ENCODE measurements at regions not wholly inside any gene's neighbourhood (a gene's known extent, or its start where the extent isn't known, plus 50 kb on each side); places are given as distances from the start of the nearest gene placed in this dataset.

GRCh38 chr18:72161691-72162090 lies 382.5 kb downstream of the CBLN2 start:
- no peak overlapping the region for H3K4me3 ChIP-seq (ENCODE audit: control insufficient read depth, low read depth, low read length)
- no peak for TF ChIP-seq CTCF (IDR thresholded peaks at IDR 0.05; ENCODE audit: control insufficient read depth, insufficient read depth, low read depth, low read length, missing control alignments)
- no peak for DNase-seq (ENCODE audit: low read depth)

GRCh38 chr18:72160510-72161445 lies 383.4 kb downstream of the CBLN2 start:
- no peak for TF ChIP-seq CTCF (IDR thresholded peaks at IDR 0.05; ENCODE audit: control insufficient read depth, insufficient read depth, low read depth, low read length, missing control alignments)
- H3K4me3 ChIP-seq (ENCODE audit: control insufficient read depth, low read depth, low read length), result no peak overlapping the region
- DNase-seq (ENCODE audit: low read depth), result no peak

- DNase-seq (ENCODE audit: low read depth), result no peak
- no peak for TF ChIP-seq CTCF (IDR thresholded peaks at IDR 0.05; ENCODE audit: control insufficient read depth, insufficient read depth, low read depth, low read length, missing control alignments)
- H3K4me3 ChIP-seq (ENCODE audit: control insufficient read depth, low read depth, low read length), result no peak overlapping the region
These were observed 388.8 kb downstream of the CBLN2 start for GRCh38 chr18:72155327-72155726.

- no peak overlapping the region for H3K4me3 ChIP-seq (ENCODE audit: control insufficient read depth, low read depth, low read length)
- no peak for TF ChIP-seq CTCF (IDR thresholded peaks at IDR 0.05; ENCODE audit: control insufficient read depth, insufficient read depth, low read depth, low read length, missing control alignments)
These were observed 389.2 kb downstream of the CBLN2 start for GRCh38 chr18:72154926-72155325.

GRCh38 chr18:72152935-72153334 lies 391.2 kb downstream of the CBLN2 start:
- no peak overlapping the region for H3K4me3 ChIP-seq (ENCODE audit: control insufficient read depth, low read depth, low read length)
- TF ChIP-seq CTCF (IDR thresholded peaks at IDR 0.05; ENCODE audit: control insufficient read depth, insufficient read depth, low read depth, low read length, missing control alignments), result no peak
- DNase-seq (ENCODE audit: low read depth), result no peak

More at GRCh38 chr18:72154926-72155325, 389.2 kb downstream of the CBLN2 start:
- no peak for DNase-seq (ENCODE audit: low read depth)

- DNase-seq (ENCODE audit: low read depth), result no peak
- H3K4me3 ChIP-seq (ENCODE audit: control insufficient read depth, low read depth, low read length), result no peak overlapping the region
- TF ChIP-seq CTCF (IDR thresholded peaks at IDR 0.05; ENCODE audit: control insufficient read depth, insufficient read depth, low read depth, low read length, missing control alignments), result no peak
These were observed 396.3 kb downstream of the CBLN2 start for GRCh38 chr18:72147830-72148229.
